IMR-90 (cell line): ENCODE measurements at regions not wholly inside any gene's neighbourhood (a gene's known extent, or its start where the extent isn't known, plus 50 kb on each side); places are given as distances from the start of the nearest gene placed in this dataset.

ENCODE experiments used
- ATAC-seq: fragments of 200-7000 bp; cut with Tn5 transposase; 2 replicates; pipeline ENCODE4 v1.9.1; 2020; ENCODE audit warnings: low read depth, mild to moderate bottlenecking, moderate library complexity
- BruUV-seq: library from RNA; stranded (reverse); fragments of 400-500 nt; replicated peaks from 2 replicates; lab custom pipeline; 2021; lab: Mats Ljungman, UMichigan
- CTCF ChIA-PET: fragments of 300-600 bp; formaldehyde crosslinking; extraction: SDS; loops from one replicate; lab custom pipeline; 2021; ENCODE audit warnings: antibody characterized with exemption; lab: Yijun Ruan, JAX
- POLR2A ChIA-PET: fragments of 300-600 bp; sonication (Branson Sonifier 250); formaldehyde crosslinking; loops from one replicate; lab custom pipeline; 2022; ENCODE audit warnings: antibody characterized with exemption; ENCODE audit not compliant: unreplicated experiment; lab: Charles Lee
- DNase-seq: peaks from one replicate; pipeline ENCODE4 v3.0.0; 2013
- H2AFZ ChIP-seq: replicated peaks from 2 replicates; pipeline ENCODE3; 2013; ENCODE audit warnings: low read length, mild to moderate bottlenecking; ENCODE audit not compliant: poor library complexity
- H2AK5ac ChIP-seq: 2 replicates; pipeline ENCODE4 v1.6.1; 2013; ENCODE audit warnings: low read depth, low read length, inconsistent platforms
- H2AK9ac ChIP-seq: replicated peaks from 2 replicates; pipeline ENCODE3; 2013; ENCODE audit warnings: mild to moderate bottlenecking, low read depth, low read length, moderate library complexity; ENCODE audit not compliant: poor library complexity
- H2BK120ac ChIP-seq: 2 replicates; pipeline ENCODE4 v1.6.1; 2013; ENCODE audit warnings: low read depth, low read length, inconsistent platforms
- H2BK15ac ChIP-seq: 3 replicates; pipeline ENCODE4 v1.6.1; 2013; ENCODE audit warnings: low read depth, low read length, inconsistent platforms
- H2BK20ac ChIP-seq: 2 replicates; pipeline ENCODE4 v1.6.1; 2013; ENCODE audit warnings: low read depth, mild to moderate bottlenecking, inconsistent platforms, low read length, moderate library complexity
- H2BK5ac ChIP-seq: 2 replicates; pipeline ENCODE4 v1.6.1; 2013; ENCODE audit warnings: mild to moderate bottlenecking, low read depth, low read length, inconsistent platforms; ENCODE audit not compliant: poor library complexity, severe bottlenecking
- H3K14ac ChIP-seq: replicated peaks from 2 replicates; pipeline ENCODE4 v1.6.1; 2013; ENCODE audit warnings: low read depth, low read length, inconsistent platforms
- H3K18ac ChIP-seq: 2 replicates; pipeline ENCODE4 v1.6.1; 2013; ENCODE audit warnings: low read depth, low read length, control low read depth
- H3K23ac ChIP-seq: 2 replicates; pipeline ENCODE4 v1.6.1; 2013; ENCODE audit warnings: low read depth, low read length, inconsistent platforms
- H3K27ac ChIP-seq: 2 replicates; pipeline ENCODE4 v1.5.1; 2013; ENCODE audit warnings: mild to moderate bottlenecking, control low read depth, low read length; ENCODE audit not compliant: insufficient read depth
- H3K27me3 ChIP-seq: 2 replicates; pipeline ENCODE4 v1.6.1; 2013; ENCODE audit warnings: low read length; ENCODE audit not compliant: control insufficient read depth, insufficient read depth
- H3K36me3 ChIP-seq: 2 replicates; pipeline ENCODE4 v1.6.1; 2013; ENCODE audit warnings: low read length, mixed read lengths; ENCODE audit not compliant: control insufficient read depth, insufficient read depth
- H3K4ac ChIP-seq: 2 replicates; pipeline ENCODE4 v1.6.1; 2013; ENCODE audit warnings: low read depth, low read length, inconsistent platforms
- H3K4me1 ChIP-seq: 2 replicates; pipeline ENCODE4 v1.6.1; 2013; ENCODE audit warnings: low read length, mixed read lengths; ENCODE audit not compliant: control insufficient read depth, insufficient read depth
- H3K4me2 ChIP-seq: 2 replicates; pipeline ENCODE4 v1.6.1; 2013; ENCODE audit warnings: low read depth, mild to moderate bottlenecking, control low read depth, low read length, moderate library complexity
- H3K4me3 ChIP-seq: 2 replicates; pipeline ENCODE4 v1.5.1; 2013; ENCODE audit warnings: low read depth, mild to moderate bottlenecking, control low read depth, low read length, moderate library complexity; ENCODE audit not compliant: insufficient read depth
- H3K56ac ChIP-seq: 2 replicates; pipeline ENCODE4 v1.6.1; 2013; ENCODE audit warnings: low read length, inconsistent platforms; ENCODE audit not compliant: insufficient read depth; ENCODE audit errors: extremely low read depth
- H3K79me1 ChIP-seq, 2 experiments: 2 replicates each; pipeline ENCODE4 v1.6.1; 2013; ENCODE audit warnings: low read length in 2 of 2, inconsistent platforms in 1 of 2, low read depth in 1 of 2
- H3K9ac ChIP-seq: 2 replicates; pipeline ENCODE4 v1.6.1; 2013; ENCODE audit warnings: low read depth, low read length, control low read depth
- H3K9me1 ChIP-seq: 2 replicates; pipeline ENCODE4 v1.6.1; 2013; ENCODE audit warnings: low read length, inconsistent platforms; ENCODE audit not compliant: insufficient read depth
- H3K9me3 ChIP-seq: 2 replicates; pipeline ENCODE4 v1.6.1; 2013; ENCODE audit warnings: low read length; ENCODE audit not compliant: control insufficient read depth, insufficient read depth
- H4K20me1 ChIP-seq: 2 replicates; pipeline ENCODE4 v1.6.1; 2013; ENCODE audit warnings: low read length, inconsistent platforms; ENCODE audit not compliant: insufficient read depth
- H4K5ac ChIP-seq: 2 replicates; pipeline ENCODE4 v1.6.1; 2013; ENCODE audit warnings: mild to moderate bottlenecking, low read depth, low read length, control low read depth
- H4K8ac ChIP-seq, 2 experiments: 2 replicates each; pipeline ENCODE4 v1.6.1; 2013; ENCODE audit warnings: low read depth in 2 of 2, low read length in 2 of 2, control low read depth in 1 of 2, inconsistent platforms in 1 of 2
- H4K91ac ChIP-seq: 2 replicates; pipeline ENCODE4 v1.6.1; 2013; ENCODE audit warnings: low read depth, low read length, inconsistent platforms; ENCODE audit not compliant: insufficient read depth
- BHLHE40 ChIP-seq: fragments of 150-350 bp; IDR thresholded peaks from 2 replicates; pipeline ENCODE4 v1.6.1; 2016; ENCODE audit warnings: mild to moderate bottlenecking, low read depth, low read length
- CEBPB ChIP-seq: IDR thresholded peaks from 2 replicates; pipeline ENCODE4 v1.6.1; 2012; ENCODE audit warnings: low read depth, low read length, improper control_type of control experiment
- CHD1 ChIP-seq: IDR thresholded peaks from 2 replicates; pipeline ENCODE4 v1.6.1; 2012; ENCODE audit warnings: low read depth, low read length, improper control_type of control experiment
- ELK1 ChIP-seq: fragments of 150-350 bp; IDR thresholded peaks from 2 replicates; pipeline ENCODE4 v1.6.1; 2016; ENCODE audit warnings: low read depth, mild to moderate bottlenecking, low read length, moderate library complexity, borderline replicate concordance
- FOS ChIP-seq: fragments of 150-350 bp; IDR thresholded peaks from 2 replicates; pipeline ENCODE4 v1.6.1; 2016; ENCODE audit warnings: low read depth, low read length
- MAFK ChIP-seq: IDR thresholded peaks from 2 replicates; pipeline ENCODE4 v1.6.1; 2012; ENCODE audit warnings: low read depth, low read length, improper control_type of control experiment
- MAZ ChIP-seq: IDR thresholded peaks from 2 replicates; pipeline ENCODE4 v1.6.1; 2012; ENCODE audit warnings: low read depth, mild to moderate bottlenecking, low read length, improper control_type of control experiment, moderate library complexity, borderline replicate concordance
- MXI1 ChIP-seq: IDR thresholded peaks from 2 replicates; pipeline ENCODE4 v1.6.1; 2012; ENCODE audit warnings: low read depth, mild to moderate bottlenecking, low read length, moderate library complexity, borderline replicate concordance
- NFE2L2 ChIP-seq: fragments of 150-350 bp; IDR thresholded peaks from 2 replicates; pipeline ENCODE4 v1.6.1; 2016; ENCODE audit warnings: low read depth, mild to moderate bottlenecking, low read length
- POLR2A ChIP-seq: IDR thresholded peaks from 2 replicates; pipeline ENCODE4 v1.6.1; 2012; ENCODE audit warnings: mild to moderate bottlenecking, low read depth, low read length
- RAD21 ChIP-seq: IDR thresholded peaks from 2 replicates; pipeline ENCODE4 v1.6.1; 2012; ENCODE audit warnings: low read length, improper control_type of control experiment
- RCOR1 ChIP-seq: IDR thresholded peaks from 2 replicates; pipeline ENCODE4 v1.6.1; 2012; ENCODE audit warnings: mild to moderate bottlenecking, low read length, improper control_type of control experiment; ENCODE audit not compliant: insufficient replicate concordance
- RFX5 ChIP-seq: IDR thresholded peaks from 2 replicates; pipeline ENCODE4 v1.8.0; 2012; ENCODE audit warnings: low read depth, mild to moderate bottlenecking, low read length, moderate library complexity
- SMC3 ChIP-seq: fragments of 150-350 bp; IDR thresholded peaks from 2 replicates; pipeline ENCODE4 v1.6.1; 2016; ENCODE audit warnings: low read depth, mild to moderate bottlenecking, antibody characterized with exemption, low read length, moderate library complexity
- WGBS, 2 experiments: methylation state at CpG; one replicate each; pipeline versions ENCODE4 v1.1.5 to v1.1.7; 2013; ENCODE audit warnings: missing lambda C conversion rate in 2 of 2; ENCODE audit not compliant: insufficient read length in 1 of 2; ENCODE audit errors: extremely low coverage in 2 of 2; 5-methylcytosine and 5-hydroxymethylcytosine counted together
- dilution Hi-C: fragments of 300-500 bp; cut with HindIII; formaldehyde crosslinking; loops from one replicate; pipeline ENCODE4 v1.14.3; 2018; ENCODE audit warnings: low sequenced_read_pairs; ENCODE audit not compliant: unreplicated experiment
- in situ Hi-C: fragments of 300-500 bp; cut with MboI; formaldehyde crosslinking; loops from 3 replicates; pipeline ENCODE4 v1.14.3; 2019; ENCODE audit warnings: low sequenced_read_pairs, inconsistent platforms, mixed read lengths
- intact Hi-C: fragments of 100-400 bp; cut with micrococcal nuclease; formaldehyde crosslinking; loops from 2 replicates; pipeline ENCODE4 v1.10.0; 2022
- TF ChIP-seq, protein P1 (sequence below): fragments of 150-350 bp; IDR thresholded peaks from 2 replicates; pipeline ENCODE4 v1.6.1; 2017; ENCODE audit warnings: mild to moderate bottlenecking, antibody characterized with exemption, low read length, low read depth
- TF ChIP-seq, protein P2 (sequence below): conservative IDR thresholded peaks from 2 replicates; pipeline ENCODE4 v1.5.1; 2012; ENCODE audit warnings: mild to moderate bottlenecking, low read depth, low read length, improper control_type of control experiment

- WGBS, 2 experiments = 100% methylated on average over 2 of the region's 5 CpGs; no CpG with 5 or more reads in 1 of the 2 experiments
- in situ Hi-C loops (no loop called here), dilution Hi-C loops (no loop called here), intact Hi-C loops (no loop called here)
- H2AK5ac ChIP-seq = no peak overlapping the region
- no peak overlapping the region for H4K8ac ChIP-seq
- no peaks in the 10 kb centered on the region for H3K9me3 ChIP-seq
- peaks cover 3% of the 10 kb centered on the region; the same call in 1 of the 2 replicates for H3K9me1 ChIP-seq
- H2AK9ac ChIP-seq = no peak overlapping the region
- no peak overlapping the region for H3K27ac ChIP-seq
- H3K79me1 ChIP-seq = peaks cover 14 to 17% of the 10 kb centered on the region in 2 experiments
- ChIA-PET POLR2A (no interaction called here), CTCF (no interaction called here)
- H3K23ac ChIP-seq = no peak overlapping the region
- BruUV-seq = no TSS peak
- H2AFZ ChIP-seq = no peak overlapping the region
- DNase-seq (no peak), ATAC-seq (no peak)
- no peak overlapping the region for H3K4me2 ChIP-seq
- H2BK15ac ChIP-seq = no peak overlapping the region
- H2BK5ac ChIP-seq = no peak overlapping the region
- H2BK120ac ChIP-seq = no peak overlapping the region
- H3K18ac ChIP-seq = no peak overlapping the region
- H3K4me1 ChIP-seq = no peaks in the 10 kb centered on the region
- H3K4me3 ChIP-seq = no peak overlapping the region
- no peak overlapping the region for H3K9ac ChIP-seq
- H2BK20ac ChIP-seq = no peak overlapping the region
- H3K27me3 ChIP-seq = no peaks in the 10 kb centered on the region
- H4K20me1 ChIP-seq = no peaks in the 10 kb centered on the region
- no peak overlapping the region for H3K14ac ChIP-seq
- TF ChIP-seq RFX5 (no peak), CHD1 (no peak), MAZ (no peak), RCOR1 (no peak), MAFK (no peak), BHLHE40 (no peak), SMC3 (no peak), POLR2A (no peak), ELK1 (no peak), FOS (no peak), MXI1 (no peak), RAD21 (no peak), NFE2L2 (no peak), CEBPB (no peak)
- TF ChIP-seq, protein P1, sequence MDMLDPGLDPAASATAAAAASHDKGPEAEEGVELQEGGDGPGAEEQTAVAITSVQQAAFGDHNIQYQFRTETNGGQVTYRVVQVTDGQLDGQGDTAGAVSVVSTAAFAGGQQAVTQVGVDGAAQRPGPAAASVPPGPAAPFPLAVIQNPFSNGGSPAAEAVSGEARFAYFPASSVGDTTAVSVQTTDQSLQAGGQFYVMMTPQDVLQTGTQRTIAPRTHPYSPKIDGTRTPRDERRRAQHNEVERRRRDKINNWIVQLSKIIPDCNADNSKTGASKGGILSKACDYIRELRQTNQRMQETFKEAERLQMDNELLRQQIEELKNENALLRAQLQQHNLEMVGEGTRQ = no peak
- TF ChIP-seq, protein P2, sequence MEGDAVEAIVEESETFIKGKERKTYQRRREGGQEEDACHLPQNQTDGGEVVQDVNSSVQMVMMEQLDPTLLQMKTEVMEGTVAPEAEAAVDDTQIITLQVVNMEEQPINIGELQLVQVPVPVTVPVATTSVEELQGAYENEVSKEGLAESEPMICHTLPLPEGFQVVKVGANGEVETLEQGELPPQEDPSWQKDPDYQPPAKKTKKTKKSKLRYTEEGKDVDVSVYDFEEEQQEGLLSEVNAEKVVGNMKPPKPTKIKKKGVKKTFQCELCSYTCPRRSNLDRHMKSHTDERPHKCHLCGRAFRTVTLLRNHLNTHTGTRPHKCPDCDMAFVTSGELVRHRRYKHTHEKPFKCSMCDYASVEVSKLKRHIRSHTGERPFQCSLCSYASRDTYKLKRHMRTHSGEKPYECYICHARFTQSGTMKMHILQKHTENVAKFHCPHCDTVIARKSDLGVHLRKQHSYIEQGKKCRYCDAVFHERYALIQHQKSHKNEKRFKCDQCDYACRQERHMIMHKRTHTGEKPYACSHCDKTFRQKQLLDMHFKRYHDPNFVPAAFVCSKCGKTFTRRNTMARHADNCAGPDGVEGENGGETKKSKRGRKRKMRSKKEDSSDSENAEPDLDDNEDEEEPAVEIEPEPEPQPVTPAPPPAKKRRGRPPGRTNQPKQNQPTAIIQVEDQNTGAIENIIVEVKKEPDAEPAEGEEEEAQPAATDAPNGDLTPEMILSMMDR = no peak
- no peaks in the 10 kb centered on the region for H3K36me3 ChIP-seq
- H4K91ac ChIP-seq = no peak overlapping the region
- no peak overlapping the region for H3K56ac ChIP-seq
- H4K5ac ChIP-seq = no peak overlapping the region
- H3K4ac ChIP-seq = no peak overlapping the region
Observed at GRCh38 chr2:216292475-216292874, 79.8 kb downstream of the MARCHF4 start.
